ENCODE measurements at regions not wholly inside any gene's neighbourhood (a gene's known extent, or its start where the extent isn't known, plus 50 kb on each side); places are given as distances from the start of the nearest gene placed in this dataset.

GRCh38 chr14:98154254-98154653 is 1117.7 kb downstream of the BCL11B start:
- TF ChIP-seq, protein P1, sequence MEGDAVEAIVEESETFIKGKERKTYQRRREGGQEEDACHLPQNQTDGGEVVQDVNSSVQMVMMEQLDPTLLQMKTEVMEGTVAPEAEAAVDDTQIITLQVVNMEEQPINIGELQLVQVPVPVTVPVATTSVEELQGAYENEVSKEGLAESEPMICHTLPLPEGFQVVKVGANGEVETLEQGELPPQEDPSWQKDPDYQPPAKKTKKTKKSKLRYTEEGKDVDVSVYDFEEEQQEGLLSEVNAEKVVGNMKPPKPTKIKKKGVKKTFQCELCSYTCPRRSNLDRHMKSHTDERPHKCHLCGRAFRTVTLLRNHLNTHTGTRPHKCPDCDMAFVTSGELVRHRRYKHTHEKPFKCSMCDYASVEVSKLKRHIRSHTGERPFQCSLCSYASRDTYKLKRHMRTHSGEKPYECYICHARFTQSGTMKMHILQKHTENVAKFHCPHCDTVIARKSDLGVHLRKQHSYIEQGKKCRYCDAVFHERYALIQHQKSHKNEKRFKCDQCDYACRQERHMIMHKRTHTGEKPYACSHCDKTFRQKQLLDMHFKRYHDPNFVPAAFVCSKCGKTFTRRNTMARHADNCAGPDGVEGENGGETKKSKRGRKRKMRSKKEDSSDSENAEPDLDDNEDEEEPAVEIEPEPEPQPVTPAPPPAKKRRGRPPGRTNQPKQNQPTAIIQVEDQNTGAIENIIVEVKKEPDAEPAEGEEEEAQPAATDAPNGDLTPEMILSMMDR (IDR thresholded peaks at IDR 0.05; ENCODE audit: low read depth, low read length): no peak
- TF ChIP-seq POLR2A (IDR thresholded peaks at IDR 0.05; ENCODE audit: extremely low read depth, insufficient read length) (no peak), MAX (IDR thresholded peaks at IDR 0.05; ENCODE audit: low read depth, low read length) (no peak)

Data from NB4 (cell line).